GM19455 (cell line): ENCODE measurements at regions not wholly inside any gene's neighbourhood (a gene's known extent, or its start where the extent isn't known, plus 50 kb on each side); places are given as distances from the start of the nearest gene placed in this dataset.

ENCODE experiments used
- ATAC-seq: cut with Tn5 transposase; IDR thresholded peaks from one replicate; pipeline ENCODE4 v1.9.1; 2021; ENCODE audit not compliant: unreplicated experiment

- ATAC-seq, result no peak
These were observed 97.2 kb downstream of the TRIM36 start for GRCh38 chr5:115072266-115073064.

- ATAC-seq, result no peak
These were observed 99.0 kb downstream of the TRIM36 start for GRCh38 chr5:115070737-115071136.

GRCh38 chr5:115069087-115069968 is 100.4 kb downstream of the TRIM36 start:
- peak; percentile 59 for ATAC-seq

DNA sequence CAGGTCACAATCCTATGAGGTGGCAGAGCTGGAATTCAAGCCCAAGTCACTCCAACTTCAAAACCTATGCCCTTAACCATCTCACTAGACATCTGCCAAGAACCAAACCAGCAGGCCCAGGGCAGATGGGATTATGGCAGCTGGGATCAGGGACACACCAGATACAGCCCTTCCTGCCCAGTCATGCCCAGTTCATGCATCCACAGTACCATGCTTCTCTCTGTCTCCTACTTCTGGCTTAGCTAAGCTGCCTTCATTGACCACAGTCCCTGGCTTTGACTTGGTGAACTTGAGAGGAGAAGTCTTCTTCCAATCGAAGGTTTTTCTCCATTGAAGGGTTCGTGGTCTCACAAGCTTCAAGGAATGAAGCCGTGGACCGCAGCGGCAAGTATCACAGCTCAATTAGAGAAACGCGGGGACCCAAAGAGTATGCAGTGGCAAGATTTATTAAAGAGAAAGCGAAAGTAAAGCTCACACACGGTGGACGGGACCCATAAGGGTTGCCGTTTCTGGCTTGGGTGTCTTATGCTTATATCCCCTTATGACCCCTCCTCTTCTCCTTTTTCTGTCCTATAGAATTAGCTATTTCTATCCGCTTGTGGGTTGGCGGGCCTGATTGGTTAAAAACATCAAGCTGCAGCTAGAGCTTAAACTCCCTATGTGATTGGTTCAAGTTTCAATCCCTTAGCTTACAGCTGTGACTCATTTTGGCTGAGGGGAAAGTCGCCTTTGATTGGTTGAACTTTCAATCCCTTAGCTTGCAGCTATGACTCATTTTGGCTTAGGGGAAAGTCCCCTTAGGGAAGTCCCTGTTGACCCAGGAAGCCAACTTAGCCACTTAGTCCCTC is 101.2 kb downstream of the TRIM36 start:
- ATAC-seq, result peak; percentile 58

DNA sequence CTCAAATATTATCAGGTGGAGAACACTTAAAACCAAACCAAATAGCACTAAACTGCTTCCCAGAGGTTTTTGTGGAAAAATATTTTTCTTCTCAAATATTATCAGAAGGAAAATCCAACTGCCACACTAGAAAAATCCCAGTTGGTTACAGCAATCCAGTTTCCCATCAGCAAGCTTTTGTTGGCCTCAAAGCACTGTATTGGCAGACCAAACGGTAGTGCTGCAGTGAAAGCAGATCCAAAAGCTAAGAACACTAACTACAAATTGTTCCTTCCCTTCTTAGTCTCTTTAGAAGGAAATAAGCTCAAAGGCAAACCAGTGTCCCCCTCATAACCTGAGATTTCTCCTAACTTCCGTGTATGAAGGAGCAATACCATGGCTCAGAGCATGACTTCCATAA is 105.3 kb downstream of the TRIM36 start:
- ATAC-seq, result no peak

DNA sequence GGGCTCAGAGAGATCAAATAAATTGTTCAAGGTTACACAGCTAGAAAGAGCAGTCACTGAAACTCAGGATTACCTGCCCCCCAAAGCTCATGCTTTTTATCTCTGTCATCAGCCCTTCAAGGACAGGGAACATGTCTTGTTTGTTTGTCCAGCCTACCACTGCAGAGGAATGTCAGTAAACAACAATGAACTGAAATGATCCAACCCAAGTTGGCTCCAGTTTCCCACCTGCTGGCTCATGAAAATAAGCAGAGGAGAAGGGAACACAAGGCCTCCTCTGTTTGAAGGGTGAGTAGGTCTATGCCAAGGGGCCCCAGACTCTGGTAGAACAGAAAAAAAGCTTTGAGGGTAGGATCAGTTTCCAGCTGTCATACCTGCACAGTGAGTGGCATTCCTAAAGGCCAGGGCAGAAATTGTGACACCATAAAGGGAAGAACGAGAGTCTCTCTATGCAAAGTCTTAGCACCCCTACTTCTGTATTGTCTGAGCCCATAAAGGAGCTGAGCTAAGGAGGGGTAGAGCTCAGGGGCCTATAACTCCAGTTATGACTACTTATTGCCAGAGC is 115.2 kb downstream of the TRIM36 start:
- ATAC-seq, result no peak

GRCh38 chr5:115052948-115053347 is 116.8 kb downstream of the TRIM36 start:
- no peak for ATAC-seq

- ATAC-seq, result no peak
These were observed 118.8 kb downstream of the TRIM36 start for GRCh38 chr5:115050866-115051265.

DNA sequence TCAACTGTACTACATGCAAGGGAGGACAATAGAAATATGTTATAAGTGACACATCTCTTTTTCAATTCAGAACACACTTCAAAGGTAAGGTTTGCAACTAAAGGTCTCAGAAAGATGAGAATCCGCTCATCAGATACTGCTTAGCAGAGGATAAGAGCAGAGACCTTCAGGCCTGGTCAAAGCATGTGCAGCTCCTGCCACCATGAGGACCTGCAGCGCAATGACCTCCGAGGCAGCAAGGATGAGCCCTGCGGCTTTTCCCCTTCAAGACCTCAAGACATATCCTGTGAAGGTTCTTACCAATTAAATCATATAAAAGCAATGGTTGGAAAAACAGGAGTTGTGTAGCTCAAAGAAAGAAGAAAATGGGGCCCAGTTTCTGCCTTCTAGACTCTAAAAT is 135.8 kb downstream of the TRIM36 start:
- ATAC-seq, result no peak

GRCh38 chr5:115028557-115028956 is 141.2 kb downstream of the TRIM36 start:
- no peak for ATAC-seq

DNA sequence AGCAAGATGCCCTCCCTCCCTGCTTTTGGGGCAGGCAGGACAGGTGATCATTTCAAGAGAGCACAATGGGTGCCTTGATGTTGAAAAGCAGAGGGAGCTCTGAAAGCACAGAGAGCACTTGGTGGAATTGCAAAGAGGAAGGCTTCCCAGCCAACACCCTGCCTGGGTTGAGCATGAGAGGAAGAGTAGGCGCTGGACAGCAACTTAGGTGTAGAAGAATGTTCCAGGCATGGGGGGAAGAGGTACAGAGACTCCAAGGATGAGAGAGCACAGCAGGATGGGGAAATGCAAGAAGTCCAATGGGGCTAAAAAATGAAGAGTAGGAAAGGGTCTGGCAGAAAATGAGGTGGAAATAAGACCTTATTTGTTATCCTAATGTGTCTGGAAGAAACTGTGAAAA is 144.8 kb downstream of the TRIM36 start:
- no peak for ATAC-seq

DNA sequence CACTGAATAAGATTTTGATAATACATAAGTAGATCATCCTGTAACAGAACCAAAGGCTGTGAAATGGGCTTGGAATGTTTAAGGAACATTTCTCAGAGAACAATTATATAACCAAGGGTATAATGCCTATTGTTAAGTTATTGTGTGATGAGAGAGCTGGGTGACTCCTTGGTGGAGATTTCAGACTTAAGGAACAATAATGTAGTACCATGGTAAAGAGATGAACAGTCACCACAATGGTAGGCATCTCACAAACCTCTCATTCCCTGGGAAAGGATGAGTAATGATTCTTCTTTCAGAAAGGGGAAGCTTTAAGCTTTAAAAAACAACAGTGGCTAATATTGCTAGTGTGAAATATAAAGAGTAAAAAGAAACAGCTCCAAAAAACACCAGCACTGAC is 147.4 kb downstream of the TRIM36 start:
- no peak for ATAC-seq

DNA sequence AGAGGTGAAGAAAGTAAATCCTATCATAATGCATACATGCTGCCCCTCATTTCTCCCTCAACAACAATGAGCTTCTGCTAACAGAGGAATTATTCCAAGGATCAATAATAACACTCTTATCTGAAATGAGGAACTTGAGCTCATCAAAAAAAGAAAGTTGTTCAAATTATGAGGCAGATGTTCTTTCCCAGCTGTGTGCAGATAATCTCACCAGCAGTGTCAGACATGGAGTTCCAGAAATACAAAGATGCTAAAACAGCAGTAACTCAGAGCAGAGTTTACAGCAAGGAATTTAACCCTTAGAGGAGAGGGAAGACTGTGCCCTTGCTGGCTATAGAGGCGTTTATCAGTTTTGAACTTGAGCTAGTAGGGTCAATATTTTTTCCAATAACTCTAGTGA is 153.1 kb downstream of the TRIM36 start:
- ATAC-seq, result no peak

GRCh38 chr5:114999176-114999575 is 170.5 kb downstream of the TRIM36 start:
- no peak for ATAC-seq

DNA sequence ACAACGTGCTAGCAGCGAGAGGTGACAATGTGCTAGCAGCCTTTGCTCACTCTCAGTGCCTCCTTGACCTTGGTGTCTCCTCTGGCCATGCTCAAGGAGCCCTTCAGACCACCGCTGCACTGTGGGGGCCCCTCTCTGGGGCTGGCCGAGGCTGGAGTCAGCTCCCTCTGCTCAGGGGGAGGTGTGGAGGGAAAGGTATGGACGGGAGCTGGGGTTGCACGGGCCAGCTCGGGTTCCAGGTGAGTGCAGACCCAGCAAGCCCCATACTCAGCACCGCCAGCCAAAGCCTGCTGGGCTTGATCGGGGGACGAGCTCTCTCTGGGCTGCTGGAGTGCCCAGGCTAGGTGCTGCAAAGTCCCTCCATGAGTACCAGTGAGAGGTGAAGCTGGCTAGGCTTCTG is 180.2 kb downstream of the TRIM36 start:
- no peak for ATAC-seq

DNA sequence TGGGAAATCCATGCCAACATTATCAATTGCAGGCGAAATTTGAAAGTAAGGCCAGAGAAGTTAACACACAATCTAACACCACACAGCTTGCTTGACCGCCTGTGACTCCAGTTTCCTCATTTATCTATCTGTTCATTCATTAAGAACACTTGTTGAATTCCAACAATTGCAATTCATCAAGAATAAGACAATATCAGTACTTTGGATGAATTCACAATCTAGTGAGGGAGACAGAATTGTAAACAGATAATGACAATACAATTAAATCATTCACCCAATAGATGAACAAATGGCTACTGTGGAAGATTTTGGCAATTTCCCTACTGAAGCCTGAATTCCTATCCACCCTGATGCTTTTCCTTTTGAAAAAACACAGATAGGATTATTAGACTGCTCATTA is 181.6 kb downstream of the TRIM36 start:
- ATAC-seq, result no peak

DNA sequence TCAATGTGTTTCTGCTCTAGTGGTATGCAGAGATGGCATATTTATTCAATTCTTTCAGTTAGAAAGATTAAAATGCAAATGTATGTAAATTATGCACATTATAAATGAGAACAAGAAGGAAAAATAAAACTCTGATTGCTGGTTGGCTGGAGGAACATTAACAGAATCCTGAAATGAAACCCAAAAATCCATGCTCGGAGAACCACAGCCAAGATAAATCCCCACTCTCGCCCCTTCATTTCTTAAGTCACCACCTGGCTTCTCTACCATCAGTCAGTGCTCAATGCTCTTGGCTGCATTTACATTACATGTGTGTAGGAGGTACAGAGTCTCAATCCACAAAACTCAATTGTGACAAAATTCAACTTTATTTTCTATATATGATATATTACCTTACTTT is 184.9 kb downstream of the TRIM36 start:
- ATAC-seq, result no peak

DNA sequence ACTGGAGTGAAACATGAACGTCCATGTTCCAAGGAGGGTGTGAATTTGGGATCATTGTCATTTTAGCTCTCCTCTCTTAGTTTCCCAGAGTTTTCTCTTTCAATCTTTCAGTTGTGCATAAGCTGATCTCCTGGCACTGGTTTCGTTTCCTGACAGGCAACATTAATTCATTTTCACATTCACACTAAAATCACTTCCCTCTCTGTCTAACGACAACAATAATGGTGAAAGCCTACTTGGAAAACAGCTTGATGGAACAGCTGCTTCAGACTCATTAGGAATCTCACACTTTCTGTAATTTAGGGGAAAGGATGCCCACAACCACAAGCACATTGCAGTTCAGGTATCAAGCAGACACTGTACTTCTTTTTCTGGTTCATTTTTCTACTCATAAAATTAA is 188.6 kb downstream of the TRIM36 start:
- ATAC-seq, result no peak

GRCh38 chr5:114977979-114978573 is 191.6 kb downstream of the TRIM36 start:
- ATAC-seq, result no peak

DNA sequence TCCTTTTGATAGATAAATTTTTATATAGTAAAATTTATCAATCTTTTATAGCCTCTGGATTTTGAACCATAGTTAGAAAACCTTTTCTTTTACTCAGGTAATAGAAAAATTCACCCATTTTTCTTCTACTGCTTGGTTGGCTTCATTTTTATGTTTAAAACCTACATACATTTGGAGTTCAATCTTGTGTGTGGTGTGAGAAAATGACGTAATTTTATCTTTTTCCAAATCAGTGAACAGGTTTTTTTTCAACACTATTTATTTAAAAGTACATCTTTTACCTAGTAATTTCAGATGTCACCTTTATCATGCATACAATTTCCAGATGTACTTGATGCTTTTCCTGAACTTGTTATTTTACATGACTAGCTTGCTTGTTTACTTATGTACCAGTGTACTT is 200.2 kb downstream of the TRIM36 start:
- ATAC-seq, result no peak

DNA sequence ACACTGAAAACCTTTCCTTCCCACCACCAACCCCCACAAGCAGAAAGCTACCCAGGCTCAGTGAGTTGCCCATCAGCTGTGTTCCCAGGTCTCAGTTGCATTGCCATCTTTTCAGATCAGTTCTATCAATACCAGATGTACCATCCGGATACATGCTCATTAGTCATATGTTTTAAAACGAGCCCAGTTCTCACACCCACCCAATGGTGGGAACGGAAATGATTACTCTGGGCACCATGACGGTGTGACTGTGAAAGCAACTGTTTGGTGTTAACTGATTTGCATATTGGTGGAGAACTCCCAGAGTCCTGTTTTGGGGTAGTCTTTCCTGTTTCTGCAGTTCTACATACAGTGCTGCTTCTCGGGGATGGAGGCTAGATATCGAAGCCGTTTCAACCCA is 212.3 kb downstream of the TRIM36 start:
- peak; percentile 71 for ATAC-seq
